GM23248 (cell line): ENCODE measurements at regions not wholly inside any gene's neighbourhood (a gene's known extent, or its start where the extent isn't known, plus 50 kb on each side); places are given as distances from the start of the nearest gene placed in this dataset.

Source experiments
- EZH2 ChIP-seq: fragments of 200-600 bp; sonication (generic); IDR thresholded peaks from 2 replicates; pipeline ENCODE4 v1.6.1; 2018; ENCODE audit warnings: antibody characterized with exemption, mild to moderate bottlenecking; ENCODE audit not compliant: insufficient read depth, poor library complexity, severe bottlenecking
- EZH2phosphoT487 ChIP-seq: fragments of 200-600 bp; sonication (generic); IDR thresholded peaks from 2 replicates; pipeline ENCODE4 v1.6.1; 2018; ENCODE audit warnings: antibody characterized with exemption, moderate library complexity, mild to moderate bottlenecking, low read depth; ENCODE audit not compliant: insufficient read depth

DNA sequence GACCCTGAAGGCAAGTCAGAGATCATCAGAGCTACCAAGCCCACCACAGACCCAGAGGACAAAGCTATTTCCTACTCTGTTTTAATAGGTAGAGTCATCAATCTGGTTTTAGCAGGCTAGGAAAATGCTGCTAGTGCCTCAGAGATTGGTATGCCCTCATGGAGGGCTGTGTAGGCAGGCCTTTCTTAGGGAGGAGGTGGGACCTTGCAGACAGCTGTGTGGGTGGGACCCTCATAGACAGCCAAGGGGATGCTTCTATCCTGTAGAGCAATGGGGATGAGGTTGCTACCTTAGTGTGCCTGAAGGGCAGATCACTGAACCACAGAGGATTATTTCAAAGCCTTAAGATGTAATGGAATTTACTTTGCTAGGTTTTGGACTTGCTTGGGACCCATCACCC, 534.9 kb upstream of the KLF12 start:
- TF ChIP-seq EZH2, result no peak
- no peak for TF ChIP-seq EZH2phosphoT487
